Ishikawa (cell line): ENCODE measurements at regions not wholly inside any gene's neighbourhood (a gene's known extent, or its start where the extent isn't known, plus 50 kb on each side); places are given as distances from the start of the nearest gene placed in this dataset.

ENCODE experiments used
- EP300 ChIP-seq: IDR thresholded peaks from 2 replicates; pipeline ENCODE4 v1.6.1; 2012; ENCODE audit warnings: borderline replicate concordance
- MAX ChIP-seq: IDR thresholded peaks from 2 replicates; pipeline ENCODE4 v1.6.1; 2012
- TAF1 ChIP-seq: IDR thresholded peaks from 2 replicates; pipeline ENCODE4 v1.6.1; 2012; ENCODE audit warnings: low read depth, mild to moderate bottlenecking
- TEAD4 ChIP-seq: IDR thresholded peaks from 2 replicates; pipeline ENCODE4 v1.6.1; 2012
- YY1 ChIP-seq: IDR thresholded peaks from 2 replicates; pipeline ENCODE4 v1.6.1; 2012; ENCODE audit warnings: low read depth
- TF ChIP-seq, protein P1 (sequence below): IDR thresholded peaks from 2 replicates; pipeline ENCODE4 v1.6.1; 2012

- TF ChIP-seq TEAD4, result no peak
- no peak for TF ChIP-seq EP300
- TF ChIP-seq, protein P1, sequence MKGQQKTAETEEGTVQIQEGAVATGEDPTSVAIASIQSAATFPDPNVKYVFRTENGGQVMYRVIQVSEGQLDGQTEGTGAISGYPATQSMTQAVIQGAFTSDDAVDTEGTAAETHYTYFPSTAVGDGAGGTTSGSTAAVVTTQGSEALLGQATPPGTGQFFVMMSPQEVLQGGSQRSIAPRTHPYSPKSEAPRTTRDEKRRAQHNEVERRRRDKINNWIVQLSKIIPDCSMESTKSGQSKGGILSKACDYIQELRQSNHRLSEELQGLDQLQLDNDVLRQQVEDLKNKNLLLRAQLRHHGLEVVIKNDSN, result no peak
- TF ChIP-seq MAX, result no peak
- no peak for TF ChIP-seq YY1
- TF ChIP-seq TAF1, result no peak
Observed at GRCh38 chr3:23713641-23714040, 92.1 kb upstream of the UBE2E1 start.
